MM.1S (cell line): ENCODE measurements at regions not wholly inside any gene's neighbourhood (a gene's known extent, or its start where the extent isn't known, plus 50 kb on each side); places are given as distances from the start of the nearest gene placed in this dataset.
A peak's percentile ranks its signal among the peaks of the same experiment; 100 is the strongest.

Source experiments
- DNase-seq: peaks from one replicate; pipeline ENCODE4 v3.0.0-alpha.2; 2015
- H2AFZ ChIP-seq: fragments of 300-600 bp; sonication (generic); 2 replicates; pipeline ENCODE4 v1.6.0; 2016; ENCODE audit warnings: antibody characterized with exemption, low read length
- H3F3A ChIP-seq: fragments of 300-600 bp; sonication (generic); 2 replicates; pipeline ENCODE4 v1.6.1; 2016; ENCODE audit warnings: mild to moderate bottlenecking, antibody characterized with exemption, low read length, moderate library complexity, mixed read lengths; ENCODE audit not compliant: insufficient read depth
- H3K27ac ChIP-seq: fragments of 300-600 bp; sonication (generic); 2 replicates; pipeline ENCODE4 v1.5.1; 2016; ENCODE audit warnings: mild to moderate bottlenecking, low read length
- H3K27me3 ChIP-seq: fragments of 300-600 bp; sonication (generic); replicated peaks from 2 replicates; pipeline ENCODE4 v1.6.0; 2016; ENCODE audit warnings: low read length; ENCODE audit not compliant: insufficient read depth
- H3K36me3 ChIP-seq: fragments of 300-600 bp; sonication (generic); replicated peaks from 2 replicates; pipeline ENCODE4 v1.6.1; 2016; ENCODE audit warnings: mild to moderate bottlenecking, low read length, mixed read lengths; ENCODE audit not compliant: insufficient read depth
- H3K4me1 ChIP-seq: fragments of 300-600 bp; sonication (generic); 2 replicates; pipeline ENCODE4 v1.6.1; 2016; ENCODE audit warnings: low read length, mixed read lengths
- H3K4me2 ChIP-seq: fragments of 300-600 bp; sonication (generic); 2 replicates; pipeline ENCODE4 v1.6.0; 2016; ENCODE audit warnings: low read depth, low read length
- H3K4me3 ChIP-seq: fragments of 300-600 bp; sonication (generic); 2 replicates; pipeline ENCODE4 v1.5.1; 2016; ENCODE audit warnings: low read length, mixed read lengths
- H3K79me2 ChIP-seq: fragments of 300-600 bp; sonication (generic); 2 replicates; pipeline ENCODE4 v1.6.1; 2016; ENCODE audit warnings: mixed run types, low read length, mixed read lengths
- H3K9ac ChIP-seq: fragments of 300-600 bp; sonication (generic); 2 replicates; pipeline ENCODE4 v1.6.1; 2016; ENCODE audit warnings: low read length, mixed read lengths
- H3K9me2 ChIP-seq: fragments of 300-600 bp; sonication (generic); replicated peaks from 2 replicates; pipeline ENCODE4 v1.6.1; 2016; ENCODE audit warnings: mild to moderate bottlenecking, low read length, mixed read lengths; ENCODE audit not compliant: insufficient read depth
- H3K9me3 ChIP-seq: fragments of 300-600 bp; sonication (generic); replicated peaks from 2 replicates; pipeline ENCODE4 v1.6.1; 2016; ENCODE audit warnings: mild to moderate bottlenecking, low read length, mixed read lengths; ENCODE audit not compliant: insufficient read depth
- H4K20me1 ChIP-seq: fragments of 300-600 bp; sonication (generic); 2 replicates; pipeline ENCODE4 v1.6.1; 2016; ENCODE audit warnings: mild to moderate bottlenecking, low read length, moderate library complexity, mixed read lengths; ENCODE audit not compliant: insufficient read depth
- EZH2 ChIP-seq: fragments of 300-600 bp; sonication (generic); optimal IDR thresholded peaks from 2 replicates; pipeline ENCODE3; 2017; ENCODE audit warnings: low read depth, mild to moderate bottlenecking, antibody characterized with exemption, low read length, mixed read lengths
- EZH2phosphoT487 ChIP-seq: fragments of 300-600 bp; sonication (generic); IDR thresholded peaks from 2 replicates; pipeline ENCODE4 v1.6.1; 2018; ENCODE audit warnings: antibody characterized with exemption, low read length
- TF ChIP-seq, protein P1 (sequence below): fragments of 300-600 bp; sonication (generic); IDR thresholded peaks from 2 replicates; pipeline ENCODE4 v1.5.1; 2016; ENCODE audit warnings: antibody characterized with exemption, low read length, mixed read lengths

DNA sequence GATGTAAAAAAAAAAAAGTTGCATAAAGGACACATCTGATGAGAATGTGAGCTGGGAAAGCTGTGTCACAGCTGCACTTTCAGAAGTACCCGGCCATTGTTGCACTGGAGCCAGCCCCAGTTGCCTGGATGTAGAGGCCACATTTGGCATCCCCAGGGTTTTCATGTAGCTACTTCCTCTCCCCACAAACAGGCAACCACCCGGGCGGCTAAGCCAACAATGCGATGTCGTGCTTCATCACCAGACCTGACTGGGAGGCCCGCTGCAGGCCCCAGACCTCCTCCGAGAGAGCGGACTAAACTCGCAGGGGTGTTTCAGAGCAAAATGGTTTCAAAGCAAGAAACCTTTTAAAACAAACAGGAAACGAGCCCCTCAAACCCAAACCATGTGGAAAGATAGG lies 142.3 kb downstream of the TMCO5A start:
- Histone ChIP-seq H4K20me1 (no peaks in the 10 kb centered on the region), H3K79me2 (no peaks in the 10 kb centered on the region), H3K27me3 (no peaks in the 10 kb centered on the region), H3K4me3 (no peak overlapping the region), H3K9me3 (no peaks in the 10 kb centered on the region), H2AFZ (no peak overlapping the region), H3F3A (peaks cover 27% of the 10 kb centered on the region), H3K9ac (no peak overlapping the region), H3K9me2 (no peaks in the 10 kb centered on the region), H3K27ac (no peak overlapping the region), H3K4me2 (no peak overlapping the region), H3K36me3 (no peaks in the 10 kb centered on the region), H3K4me1 (peaks cover 49% of the 10 kb centered on the region)
- TF ChIP-seq, protein P1, sequence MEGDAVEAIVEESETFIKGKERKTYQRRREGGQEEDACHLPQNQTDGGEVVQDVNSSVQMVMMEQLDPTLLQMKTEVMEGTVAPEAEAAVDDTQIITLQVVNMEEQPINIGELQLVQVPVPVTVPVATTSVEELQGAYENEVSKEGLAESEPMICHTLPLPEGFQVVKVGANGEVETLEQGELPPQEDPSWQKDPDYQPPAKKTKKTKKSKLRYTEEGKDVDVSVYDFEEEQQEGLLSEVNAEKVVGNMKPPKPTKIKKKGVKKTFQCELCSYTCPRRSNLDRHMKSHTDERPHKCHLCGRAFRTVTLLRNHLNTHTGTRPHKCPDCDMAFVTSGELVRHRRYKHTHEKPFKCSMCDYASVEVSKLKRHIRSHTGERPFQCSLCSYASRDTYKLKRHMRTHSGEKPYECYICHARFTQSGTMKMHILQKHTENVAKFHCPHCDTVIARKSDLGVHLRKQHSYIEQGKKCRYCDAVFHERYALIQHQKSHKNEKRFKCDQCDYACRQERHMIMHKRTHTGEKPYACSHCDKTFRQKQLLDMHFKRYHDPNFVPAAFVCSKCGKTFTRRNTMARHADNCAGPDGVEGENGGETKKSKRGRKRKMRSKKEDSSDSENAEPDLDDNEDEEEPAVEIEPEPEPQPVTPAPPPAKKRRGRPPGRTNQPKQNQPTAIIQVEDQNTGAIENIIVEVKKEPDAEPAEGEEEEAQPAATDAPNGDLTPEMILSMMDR, result no peak
- TF ChIP-seq EZH2 (no peak), EZH2phosphoT487 (no peak)
- no peak for DNase-seq

DNA sequence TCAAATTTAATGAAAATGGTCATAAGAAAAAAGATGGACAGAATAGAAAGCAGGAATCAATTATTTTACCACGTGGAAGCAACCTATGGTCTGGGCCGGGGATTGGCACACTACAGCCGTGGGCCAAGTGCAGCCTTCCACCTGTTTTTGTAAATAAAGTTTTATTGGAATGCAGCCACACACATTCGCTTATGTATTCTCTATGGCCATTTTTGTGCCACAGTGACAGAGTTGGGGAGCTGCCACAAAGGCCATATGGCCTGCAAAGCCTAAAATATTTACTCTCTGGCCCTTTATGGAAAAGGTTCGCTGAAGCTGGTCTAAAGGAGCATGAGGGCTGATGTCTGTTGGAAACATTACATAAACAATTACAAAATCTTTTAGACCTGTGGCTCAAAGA lies 144.8 kb downstream of the TMCO5A start:
- Histone ChIP-seq H3K9me3 (no peaks in the 10 kb centered on the region), H3K79me2 (no peaks in the 10 kb centered on the region), H3K27ac (peak overlapping the region; percentile 18; the same call in 1 of the 2 replicates), H3K4me1 (peaks cover 46% of the 10 kb centered on the region), H3K9me2 (no peaks in the 10 kb centered on the region), H3K4me2 (peak overlapping the region; percentile 11; the same call in 1 of the 2 replicates), H3K9ac (no peak overlapping the region), H3K36me3 (no peaks in the 10 kb centered on the region), H3F3A (peaks cover 12% of the 10 kb centered on the region), H2AFZ (peak overlapping the region; percentile 29; the same call in 1 of the 2 replicates), H3K4me3 (no peak overlapping the region), H3K27me3 (no peaks in the 10 kb centered on the region), H4K20me1 (no peaks in the 10 kb centered on the region)
- no peak for DNase-seq
- TF ChIP-seq, protein P1, result no peak
- TF ChIP-seq EZH2phosphoT487, result no peak

DNA sequence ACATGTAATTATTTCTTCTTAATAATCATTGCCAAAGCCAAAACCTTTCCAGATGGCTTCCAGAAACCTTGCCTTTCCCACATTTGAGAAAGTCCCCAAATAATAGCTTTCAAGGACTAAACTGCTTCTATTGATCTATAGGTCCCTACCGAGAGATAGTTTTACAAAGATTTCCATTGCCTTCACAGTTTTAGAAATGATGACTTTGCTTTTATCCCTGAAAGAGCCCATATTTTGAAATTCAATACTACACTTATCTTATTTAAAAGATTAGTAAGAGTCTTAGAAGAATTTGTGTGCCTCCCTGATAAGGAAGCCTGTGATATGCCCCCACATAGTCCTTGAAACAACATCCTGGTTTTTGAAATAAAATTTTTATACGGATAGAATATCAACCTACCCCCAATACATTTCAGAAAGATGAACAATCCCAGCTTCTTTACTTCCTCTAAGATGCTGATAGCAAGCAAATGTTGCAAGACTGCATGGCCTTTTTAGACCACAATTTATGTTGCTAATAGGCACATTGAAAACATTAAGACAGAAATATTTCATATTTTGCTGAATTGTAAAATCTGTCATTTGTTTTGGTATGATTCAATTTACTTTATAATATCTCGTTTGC lies 146.3 kb downstream of the TMCO5A start:
- TF ChIP-seq EZH2 (no peak), EZH2phosphoT487 (no peak)
- TF ChIP-seq, protein P1, result no peak
- no peak overlapping the region for H3K4me2 ChIP-seq

More for the DNA sequence above, 146.3 kb downstream of the TMCO5A start:
- Histone ChIP-seq H3K9me3 (no peaks in the 10 kb centered on the region), H3K4me3 (no peak overlapping the region), H3K27ac (no peak overlapping the region), H3F3A (peaks cover 28% of the 10 kb centered on the region), H3K4me1 (peaks cover 51% of the 10 kb centered on the region), H3K36me3 (no peaks in the 10 kb centered on the region), H3K79me2 (no peaks in the 10 kb centered on the region), H2AFZ (no peak overlapping the region), H3K9me2 (no peaks in the 10 kb centered on the region), H3K27me3 (no peaks in the 10 kb centered on the region), H4K20me1 (no peaks in the 10 kb centered on the region), H3K9ac (no peak overlapping the region)
- no peak for DNase-seq
